Activated naive CD4-positive, alpha-beta T cell treated with anti-CD3 and anti-CD28 coated beads, Interleukin-2, amount 50 U/mL, for 24 hours (primary cell): ENCODE measurements at regions not wholly inside any gene's neighbourhood (a gene's known extent, or its start where the extent isn't known, plus 50 kb on each side); places are given as distances from the start of the nearest gene placed in this dataset.

Source experiments
- H3K27ac Mint-ChIP-seq: one replicate; pipeline ENCODE4 v1.8.0; 2021; ENCODE audit warnings: mild to moderate bottlenecking, mixed read lengths
- H3K27me3 Mint-ChIP-seq: one replicate; pipeline ENCODE4 v1.8.0; 2021; ENCODE audit warnings: mixed read lengths
- H3K36me3 Mint-ChIP-seq: one replicate; pipeline ENCODE4 v1.8.0; 2021; ENCODE audit warnings: mixed read lengths
- H3K4me1 Mint-ChIP-seq: one replicate; pipeline ENCODE4 v1.8.0; 2021; ENCODE audit warnings: mixed read lengths
- H3K4me3 Mint-ChIP-seq: one replicate; pipeline ENCODE4 v1.8.0; 2021; ENCODE audit warnings: mild to moderate bottlenecking, mixed read lengths
- H3K9me3 Mint-ChIP-seq: one replicate; pipeline ENCODE4 v1.8.0; 2021; ENCODE audit warnings: mixed read lengths

- Mint-ChIP-seq H3K4me3 (no peak overlapping the region), H3K9me3 (no peaks in the 10 kb centered on the region), H3K27me3 (peaks cover 4% of the 10 kb centered on the region), H3K27ac (no peak overlapping the region), H3K4me1 (no peaks in the 10 kb centered on the region), H3K36me3 (no peaks in the 10 kb centered on the region)
Observed at GRCh38 chr21:30986965-30987364, 51.3 kb downstream of the KRTAP19-8 start.

GRCh38 chr21:30984889-30985288 is 53.4 kb downstream of the KRTAP19-8 start:
- no peak overlapping the region for H3K27ac Mint-ChIP-seq
- H3K4me1 Mint-ChIP-seq: peaks cover 5% of the 10 kb centered on the region
- no peak overlapping the region for H3K4me3 Mint-ChIP-seq
- no peaks in the 10 kb centered on the region for H3K9me3 Mint-ChIP-seq
- H3K27me3 Mint-ChIP-seq: no peaks in the 10 kb centered on the region
- H3K36me3 Mint-ChIP-seq: no peaks in the 10 kb centered on the region

GRCh38 chr21:30981403-30981802 is 56.9 kb downstream of the KRTAP19-8 start:
- no peaks in the 10 kb centered on the region for H3K9me3 Mint-ChIP-seq
- H3K27ac Mint-ChIP-seq: no peak overlapping the region
- no peaks in the 10 kb centered on the region for H3K36me3 Mint-ChIP-seq
- H3K4me3 Mint-ChIP-seq: no peak overlapping the region
- H3K4me1 Mint-ChIP-seq: peaks cover 21% of the 10 kb centered on the region
- H3K27me3 Mint-ChIP-seq: no peaks in the 10 kb centered on the region

GRCh38 chr21:30979054-30979453 is 59.2 kb downstream of the KRTAP19-8 start:
- Mint-ChIP-seq H3K4me3 (peak overlapping the region; percentile 71), H3K4me1 (peaks cover 21% of the 10 kb centered on the region), H3K9me3 (no peaks in the 10 kb centered on the region), H3K27ac (peak overlapping the region; percentile 47), H3K36me3 (no peaks in the 10 kb centered on the region), H3K27me3 (no peaks in the 10 kb centered on the region)

GRCh38 chr21:30964283-30964682 is 74.0 kb downstream of the KRTAP19-8 start:
- Mint-ChIP-seq H3K27ac (no peak overlapping the region), H3K27me3 (peaks cover 4% of the 10 kb centered on the region), H3K4me1 (no peaks in the 10 kb centered on the region), H3K36me3 (no peaks in the 10 kb centered on the region), H3K4me3 (no peak overlapping the region), H3K9me3 (peaks cover 4% of the 10 kb centered on the region)

GRCh38 chr21:30963502-30963901 is 74.8 kb downstream of the KRTAP19-8 start:
- Mint-ChIP-seq H3K9me3 (peaks cover 4% of the 10 kb centered on the region), H3K27ac (no peak overlapping the region), H3K4me3 (no peak overlapping the region), H3K27me3 (peaks cover 4% of the 10 kb centered on the region), H3K36me3 (no peaks in the 10 kb centered on the region), H3K4me1 (no peaks in the 10 kb centered on the region)

GRCh38 chr21:30962013-30962412 is 76.3 kb downstream of the KRTAP19-8 start:
- no peak overlapping the region for H3K4me3 Mint-ChIP-seq
- no peaks in the 10 kb centered on the region for H3K4me1 Mint-ChIP-seq
- H3K36me3 Mint-ChIP-seq: no peaks in the 10 kb centered on the region
- peaks cover 4% of the 10 kb centered on the region for H3K27me3 Mint-ChIP-seq
- no peak overlapping the region for H3K27ac Mint-ChIP-seq
- H3K9me3 Mint-ChIP-seq: no peaks in the 10 kb centered on the region

- Mint-ChIP-seq H3K4me3 (no peak overlapping the region), H3K36me3 (no peaks in the 10 kb centered on the region), H3K27me3 (peaks cover 6% of the 10 kb centered on the region), H3K4me1 (no peaks in the 10 kb centered on the region), H3K9me3 (peaks cover 8% of the 10 kb centered on the region), H3K27ac (no peak overlapping the region)
Observed at GRCh38 chr21:30958741-30959140, 77.4 kb upstream of the KRTAP11-1 start.

- no peak overlapping the region for H3K27ac Mint-ChIP-seq
- H3K27me3 Mint-ChIP-seq: peaks cover 5% of the 10 kb centered on the region
- H3K9me3 Mint-ChIP-seq: peaks cover 8% of the 10 kb centered on the region
- H3K36me3 Mint-ChIP-seq: no peaks in the 10 kb centered on the region
- H3K4me1 Mint-ChIP-seq: no peaks in the 10 kb centered on the region
- H3K4me3 Mint-ChIP-seq: no peak overlapping the region
Observed at GRCh38 chr21:30957010-30957409, 75.6 kb upstream of the KRTAP11-1 start.

- no peak overlapping the region for H3K4me3 Mint-ChIP-seq
- H3K27me3 Mint-ChIP-seq: peaks cover 2% of the 10 kb centered on the region
- H3K4me1 Mint-ChIP-seq: no peaks in the 10 kb centered on the region
- H3K9me3 Mint-ChIP-seq: peaks cover 8% of the 10 kb centered on the region
- H3K36me3 Mint-ChIP-seq: no peaks in the 10 kb centered on the region
- H3K27ac Mint-ChIP-seq: peak overlapping the region; percentile 14
Observed at GRCh38 chr21:30953605-30954004, 72.2 kb upstream of the KRTAP11-1 start.

- Mint-ChIP-seq H3K4me3 (no peak overlapping the region), H3K27me3 (peaks cover 2% of the 10 kb centered on the region), H3K9me3 (no peaks in the 10 kb centered on the region), H3K36me3 (no peaks in the 10 kb centered on the region), H3K4me1 (no peaks in the 10 kb centered on the region), H3K27ac (no peak overlapping the region)
Observed at GRCh38 chr21:30947141-30947540, 65.8 kb upstream of the KRTAP11-1 start.

GRCh38 chr21:30943920-30944319 is 62.5 kb upstream of the KRTAP11-1 start:
- Mint-ChIP-seq H3K27ac (no peak overlapping the region), H3K4me1 (no peaks in the 10 kb centered on the region), H3K36me3 (no peaks in the 10 kb centered on the region), H3K4me3 (no peak overlapping the region), H3K27me3 (peaks cover 2% of the 10 kb centered on the region), H3K9me3 (no peaks in the 10 kb centered on the region)

GRCh38 chr21:30943243-30943642 is 61.9 kb upstream of the KRTAP11-1 start:
- Mint-ChIP-seq H3K9me3 (no peaks in the 10 kb centered on the region), H3K36me3 (no peaks in the 10 kb centered on the region), H3K27me3 (no peaks in the 10 kb centered on the region), H3K4me3 (no peak overlapping the region), H3K4me1 (no peaks in the 10 kb centered on the region), H3K27ac (no peak overlapping the region)

- Mint-ChIP-seq H3K4me1 (no peaks in the 10 kb centered on the region), H3K36me3 (no peaks in the 10 kb centered on the region), H3K9me3 (no peaks in the 10 kb centered on the region), H3K27me3 (no peaks in the 10 kb centered on the region), H3K4me3 (no peak overlapping the region), H3K27ac (no peak overlapping the region)
Observed at GRCh38 chr21:30942192-30942591, 60.8 kb upstream of the KRTAP11-1 start.

GRCh38 chr21:30936207-30936606 is 54.8 kb upstream of the KRTAP11-1 start:
- H3K9me3 Mint-ChIP-seq: no peaks in the 10 kb centered on the region
- H3K4me1 Mint-ChIP-seq: no peaks in the 10 kb centered on the region
- no peaks in the 10 kb centered on the region for H3K27me3 Mint-ChIP-seq
- H3K27ac Mint-ChIP-seq: no peak overlapping the region
- peaks cover 1% of the 10 kb centered on the region for H3K36me3 Mint-ChIP-seq
- H3K4me3 Mint-ChIP-seq: no peak overlapping the region

- Mint-ChIP-seq H3K27me3 (no peaks in the 10 kb centered on the region), H3K36me3 (peaks cover 1% of the 10 kb centered on the region), H3K4me1 (no peaks in the 10 kb centered on the region), H3K9me3 (no peaks in the 10 kb centered on the region), H3K4me3 (no peak overlapping the region), H3K27ac (no peak overlapping the region)
Observed at GRCh38 chr21:30935889-30936168, 54.4 kb upstream of the KRTAP11-1 start.

- no peaks in the 10 kb centered on the region for H3K27me3 Mint-ChIP-seq
- H3K4me3 Mint-ChIP-seq: no peak overlapping the region
- peaks cover 1% of the 10 kb centered on the region for H3K36me3 Mint-ChIP-seq
- H3K4me1 Mint-ChIP-seq: no peaks in the 10 kb centered on the region
- H3K9me3 Mint-ChIP-seq: no peaks in the 10 kb centered on the region
- no peak overlapping the region for H3K27ac Mint-ChIP-seq
Observed at GRCh38 chr21:30935121-30935888, 53.9 kb upstream of the KRTAP11-1 start.
